CD4-positive, alpha-beta T cell treated with Interleukin-2 at 100 ng/mL for 4 hours (primary cell): ENCODE measurements at regions not wholly inside any gene's neighbourhood (a gene's known extent, or its start where the extent isn't known, plus 50 kb on each side); places are given as distances from the start of the nearest gene placed in this dataset.

Experiments
- DNase-seq: peaks from one replicate; pipeline ENCODE4 v3.0.0-alpha.2; 2020; ENCODE audit warnings: low spot score

GRCh38 chr12:24414480-24414879 lies 465.0 kb upstream of the SOX5 start:
- no peak for DNase-seq

- no peak for DNase-seq
Measured at GRCh38 chr12:24411948-24412347, 462.5 kb upstream of the SOX5 start.

GRCh38 chr12:24409868-24410267 lies 460.4 kb upstream of the SOX5 start:
- DNase-seq: no peak

GRCh38 chr12:24408305-24408704 lies 458.8 kb upstream of the SOX5 start:
- no peak for DNase-seq

GRCh38 chr12:24407884-24408283 lies 458.4 kb upstream of the SOX5 start:
- no peak for DNase-seq

- no peak for DNase-seq
Measured at GRCh38 chr12:24404086-24404815, 454.8 kb upstream of the SOX5 start.

GRCh38 chr12:24400533-24400932 lies 451.1 kb upstream of the SOX5 start:
- DNase-seq: no peak

GRCh38 chr12:24398605-24399004 lies 449.1 kb upstream of the SOX5 start:
- no peak for DNase-seq

- no peak for DNase-seq
Measured at GRCh38 chr12:24396224-24396623, 446.8 kb upstream of the SOX5 start.

- DNase-seq: no peak
Measured at GRCh38 chr12:24394246-24394645, 444.8 kb upstream of the SOX5 start.

GRCh38 chr12:24393071-24393470 lies 443.6 kb upstream of the SOX5 start:
- DNase-seq: no peak

- no peak for DNase-seq
Measured at GRCh38 chr12:24389394-24389793, 439.9 kb upstream of the SOX5 start.

GRCh38 chr12:24387381-24387780 lies 437.9 kb upstream of the SOX5 start:
- DNase-seq: no peak

GRCh38 chr12:24386836-24387235 lies 437.4 kb upstream of the SOX5 start:
- no peak for DNase-seq

GRCh38 chr12:24381790-24382189 lies 432.3 kb upstream of the SOX5 start:
- DNase-seq: no peak

GRCh38 chr12:24379861-24380521 lies 430.5 kb upstream of the SOX5 start:
- DNase-seq: no peak

- no peak for DNase-seq
Measured at GRCh38 chr12:24379433-24379832, 430.0 kb upstream of the SOX5 start.

GRCh38 chr12:24378548-24379407 lies 429.3 kb upstream of the SOX5 start:
- no peak for DNase-seq

GRCh38 chr12:24374452-24374851 lies 425.0 kb upstream of the SOX5 start:
- DNase-seq: no peak

GRCh38 chr12:24373004-24373403 lies 423.5 kb upstream of the SOX5 start:
- DNase-seq: no peak

GRCh38 chr12:24366514-24366913 lies 417.0 kb upstream of the SOX5 start:
- DNase-seq: no peak

- no peak for DNase-seq
Measured at GRCh38 chr12:24364921-24365320, 415.5 kb upstream of the SOX5 start.

GRCh38 chr12:24363177-24363754 lies 413.8 kb upstream of the SOX5 start:
- no peak for DNase-seq
